Left kidney (tissue), 1 donor: ENCODE measurements at regions not wholly inside any gene's neighbourhood (a gene's known extent, or its start where the extent isn't known, plus 50 kb on each side); places are given as distances from the start of the nearest gene placed in this dataset.
"Not testable (repeated sequence)": the region's sequence is repeated elsewhere in the genome, so short reads cannot be mapped to it uniquely, and the experiment has no call there.

Experiments used
- DNase-seq: peaks from one replicate; pipeline ENCODE4 v3.0.0-alpha.2; 2013

DNA sequence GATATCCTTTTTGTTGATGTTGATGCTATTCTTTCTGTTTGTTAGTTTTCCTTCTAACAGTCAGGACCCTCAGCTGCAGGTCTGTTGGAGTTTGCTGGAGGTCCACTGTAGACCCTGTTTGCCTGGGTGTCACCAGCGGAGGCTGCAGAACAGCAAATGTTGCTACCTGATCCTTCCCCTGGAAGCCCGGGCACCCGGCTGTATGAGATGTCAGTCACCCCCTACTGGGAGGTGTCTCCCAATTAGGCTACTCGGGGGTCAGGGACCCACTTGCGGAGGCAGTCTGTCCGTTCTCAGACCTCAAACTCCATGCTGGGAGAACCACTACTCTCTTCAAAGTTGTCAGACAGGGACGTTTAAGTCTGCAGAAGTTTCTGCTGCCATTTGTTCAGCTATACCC, 383.4 kb downstream of the HLX start:
- DNase-seq, result not testable (repeated sequence)

DNA sequence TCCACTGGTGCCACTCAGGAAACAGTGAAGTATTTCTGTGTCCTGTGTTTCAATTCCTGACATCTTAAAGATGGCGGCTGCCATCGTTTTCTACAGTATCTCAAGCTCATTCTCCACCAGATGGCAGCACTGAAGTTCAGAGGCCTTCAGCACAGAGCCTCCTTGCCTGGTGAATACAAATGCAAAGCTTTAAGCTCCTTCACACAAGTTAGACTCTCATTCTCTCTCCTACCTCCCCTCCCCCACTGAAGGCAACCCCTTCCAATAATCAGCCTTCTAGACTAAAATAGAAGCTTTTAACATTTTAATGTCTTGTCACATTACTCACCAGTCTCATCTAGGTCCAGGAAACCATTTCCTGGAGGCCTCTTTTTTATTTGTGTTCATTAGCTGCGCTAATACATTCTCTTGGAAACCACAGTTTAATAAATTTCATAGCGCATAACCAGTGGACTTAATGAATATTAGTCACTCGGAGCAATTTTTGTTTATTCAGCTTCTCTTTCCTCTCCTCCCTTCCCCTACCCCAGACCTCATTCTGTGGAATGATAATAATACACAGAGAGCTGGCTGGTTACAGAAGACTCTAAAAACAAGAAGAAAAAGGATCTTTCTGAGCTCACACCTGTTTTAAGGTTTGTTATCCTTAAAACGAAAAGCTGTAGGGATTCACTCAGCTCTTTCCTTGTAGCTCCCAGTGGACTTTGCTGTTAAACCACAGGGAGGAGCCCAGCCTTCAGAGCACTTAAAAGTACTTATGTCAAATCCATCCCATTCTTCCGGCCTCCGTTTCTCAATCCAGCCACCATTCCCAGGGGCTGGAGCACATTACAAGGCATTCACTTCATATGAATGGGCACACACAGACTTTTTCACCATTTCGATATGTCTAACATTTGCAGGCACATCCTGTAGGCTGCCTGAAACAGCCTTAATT, 384.9 kb downstream of the HLX start:
- no peak for DNase-seq

DNA sequence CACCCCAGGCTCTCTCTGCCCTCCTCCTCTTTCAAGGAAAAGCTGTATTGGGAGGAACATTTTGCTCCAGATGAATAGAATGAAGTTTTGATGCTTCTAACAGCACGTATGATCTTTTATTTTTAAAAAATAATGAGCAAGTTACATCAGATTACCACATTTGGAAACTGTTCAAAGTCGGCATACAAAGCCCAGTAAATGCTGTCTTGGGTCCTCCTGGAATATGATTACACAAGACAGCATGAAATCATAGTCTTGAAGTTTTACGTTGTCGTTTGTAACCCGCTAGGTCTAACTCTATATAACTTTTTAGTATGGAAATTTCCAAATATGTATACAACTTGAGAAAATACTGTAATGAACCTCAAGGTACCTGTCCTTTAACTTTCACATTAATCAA, 385.6 kb downstream of the HLX start:
- DNase-seq, result no peak

DNA sequence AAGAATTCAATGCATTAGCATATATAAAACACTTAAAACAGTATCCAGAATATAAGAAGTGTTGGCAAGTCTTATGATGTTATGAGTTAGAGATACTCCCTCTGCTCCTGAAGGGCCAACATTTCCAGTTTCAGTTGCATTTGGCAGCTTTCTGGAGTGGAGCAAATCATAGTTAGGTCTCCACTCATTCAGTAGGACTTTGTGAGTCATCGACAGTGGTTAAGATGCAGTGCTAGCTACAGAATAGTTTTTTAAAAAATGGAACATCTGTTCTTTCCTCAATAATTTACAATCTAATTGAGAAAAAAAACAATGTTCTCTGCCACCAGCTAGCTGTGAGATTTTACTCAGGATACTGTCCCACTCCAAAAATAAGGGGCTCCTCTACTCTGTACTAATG, 389.1 kb downstream of the HLX start:
- no peak for DNase-seq

DNA sequence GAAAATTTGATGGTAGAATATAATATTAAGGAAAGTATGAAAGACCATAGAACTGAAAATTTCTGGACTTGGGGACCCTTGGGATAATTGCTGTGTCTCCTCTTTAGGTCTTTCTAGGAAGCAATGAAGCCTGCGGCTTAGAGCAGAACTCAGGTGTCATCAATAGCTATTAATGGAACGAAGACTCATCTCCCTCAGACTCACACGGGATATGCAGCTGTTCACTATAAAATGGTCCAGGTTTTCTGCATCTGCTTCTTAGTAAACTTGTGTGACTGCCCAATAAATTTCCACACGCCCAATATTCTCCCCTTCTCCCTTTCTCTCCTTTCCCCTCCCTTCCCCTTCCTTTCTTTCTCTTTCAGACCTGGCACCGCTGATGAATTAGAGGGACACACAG, 392.5 kb downstream of the HLX start:
- no peak for DNase-seq

DNA sequence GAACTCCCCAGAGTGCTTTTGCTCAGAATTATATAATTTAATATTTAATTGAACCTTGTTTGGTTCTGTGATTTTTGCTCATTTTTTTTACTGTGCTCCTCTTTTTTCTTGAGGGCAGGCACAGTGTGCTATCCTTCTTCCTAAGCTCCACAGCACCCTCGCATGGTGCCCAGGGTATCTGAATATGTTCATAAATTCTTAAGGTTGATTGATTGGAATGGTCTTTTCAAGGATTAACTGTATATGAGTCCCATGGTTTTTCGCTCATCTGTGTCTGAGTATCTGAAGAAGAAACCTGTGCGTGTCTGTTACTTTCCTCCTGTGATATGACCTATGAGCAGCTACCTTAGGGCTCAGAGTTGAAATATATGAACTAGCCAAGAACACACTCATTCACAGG, 393.7 kb downstream of the HLX start:
- DNase-seq, result no peak

DNA sequence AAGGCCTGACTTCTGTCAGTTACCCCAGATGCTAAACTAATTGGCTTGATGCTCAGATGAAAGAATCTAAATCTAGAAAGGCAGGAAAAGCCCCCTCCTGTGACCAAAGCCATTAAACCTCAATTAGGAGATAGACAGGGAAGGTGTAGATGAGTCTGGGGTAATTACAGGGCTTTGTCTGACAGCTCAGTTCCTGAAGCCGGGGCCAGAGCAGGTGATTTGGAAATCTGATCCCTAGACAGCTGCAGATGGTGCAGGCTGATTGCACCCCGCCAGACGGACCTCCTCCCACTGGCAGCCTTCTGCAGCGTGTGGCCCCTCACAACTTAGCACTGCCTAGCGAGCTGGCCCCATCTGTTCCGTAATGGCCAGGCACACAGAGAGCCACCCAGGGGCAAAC, 395.1 kb downstream of the HLX start:
- peak; percentile 21 for DNase-seq

DNA sequence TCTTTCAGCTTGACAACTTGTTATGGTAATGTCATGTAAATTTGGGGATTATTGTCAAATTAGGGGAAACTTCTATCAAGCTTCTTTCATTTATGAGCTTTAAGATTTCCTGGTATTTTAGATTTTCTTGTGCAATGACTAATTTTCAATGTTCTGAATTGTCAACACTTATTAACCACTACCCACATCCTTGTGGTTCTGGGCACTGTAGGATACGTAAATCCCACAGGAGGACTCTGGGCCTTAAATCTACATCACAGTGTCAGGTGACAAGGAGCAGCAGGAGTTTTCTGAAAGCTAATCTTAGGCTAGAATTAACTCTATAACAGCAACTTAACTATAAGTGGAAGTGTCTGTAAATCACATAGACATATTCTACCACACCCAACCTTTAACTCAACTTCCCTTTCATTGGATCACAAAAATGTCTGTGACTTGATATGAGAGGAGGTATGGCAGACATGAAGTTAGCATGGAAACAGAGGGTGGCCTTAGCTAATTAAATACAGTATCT, 397.7 kb downstream of the HLX start:
- no peak for DNase-seq

DNA sequence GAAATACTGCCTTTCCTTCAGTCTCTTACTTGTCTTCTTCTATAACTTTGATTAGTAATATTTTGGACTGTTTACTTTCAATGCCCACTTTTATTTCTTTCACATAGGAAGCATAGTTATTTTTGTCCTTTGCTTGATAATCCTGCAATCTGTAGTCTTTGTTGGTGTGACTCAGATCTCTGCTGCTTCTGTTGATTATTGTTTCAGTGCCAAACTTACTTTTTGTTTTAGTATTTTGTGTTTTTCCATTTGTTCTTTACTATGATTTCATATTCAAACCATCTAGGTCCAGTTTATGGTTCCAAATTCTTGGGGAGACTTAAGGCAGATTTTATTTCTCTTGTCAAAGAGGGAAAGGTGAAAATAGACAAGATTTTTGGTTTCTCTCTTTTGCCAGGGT, 399.9 kb downstream of the HLX start:
- DNase-seq, result no peak

DNA sequence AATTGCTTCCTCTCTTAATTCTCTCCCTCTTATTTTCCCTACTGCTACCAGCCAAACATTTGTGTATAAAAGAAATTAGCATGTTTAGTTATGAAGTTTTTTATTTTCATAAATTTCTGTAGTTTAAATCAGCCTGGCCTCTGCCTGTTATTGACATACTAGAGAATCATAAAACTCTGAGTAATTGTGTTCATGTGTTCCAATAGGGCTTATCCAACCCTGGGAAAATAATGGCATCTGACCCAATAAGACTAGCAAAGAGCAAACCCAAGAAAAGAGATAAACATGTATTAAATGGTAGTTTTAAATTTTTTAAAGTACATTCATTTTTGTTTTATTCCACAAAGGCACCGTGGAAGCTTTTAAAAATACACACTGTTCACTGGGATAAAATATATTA, 404.3 kb downstream of the HLX start:
- no peak for DNase-seq

DNA sequence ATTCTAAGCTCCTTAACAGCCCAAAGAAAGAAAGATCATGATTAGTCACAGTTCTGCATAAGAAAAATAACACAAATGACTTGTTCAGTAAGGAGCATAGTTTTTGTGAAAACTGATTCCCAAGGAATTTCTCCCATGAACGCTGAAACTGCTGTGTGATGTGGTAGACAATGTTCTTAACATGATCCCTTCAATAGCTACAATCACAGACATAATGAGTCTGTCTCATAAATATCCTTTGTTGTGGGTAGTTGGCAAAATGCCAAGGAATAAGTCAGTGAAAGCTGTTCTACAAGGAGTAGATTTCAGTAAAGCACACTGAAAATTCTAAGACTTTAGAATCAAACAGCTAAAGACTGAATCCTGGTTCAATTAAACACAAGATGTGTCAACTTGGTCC, 404.8 kb downstream of the HLX start:
- DNase-seq, result peak; percentile 40

DNA sequence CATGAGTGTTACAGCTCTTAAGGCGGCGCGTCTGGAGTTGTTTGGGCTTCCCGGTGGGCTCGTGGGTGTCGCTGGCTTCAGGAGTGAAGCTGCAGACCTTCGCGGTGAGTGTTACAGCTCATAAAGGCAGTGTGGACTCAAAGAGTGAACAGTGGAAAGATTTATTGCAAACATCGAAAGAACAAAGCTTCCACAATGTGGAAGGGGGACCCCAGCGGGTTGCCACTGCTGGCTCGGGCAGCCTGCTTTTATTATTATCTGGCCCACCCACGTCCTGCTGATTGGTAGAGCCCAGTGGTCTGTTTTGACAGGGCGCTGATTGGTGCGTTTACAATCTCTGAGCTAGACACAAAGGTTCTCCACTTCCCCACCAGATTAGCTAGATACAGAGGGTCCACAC, 405.7 kb downstream of the HLX start:
- not testable (repeated sequence) for DNase-seq

DNA sequence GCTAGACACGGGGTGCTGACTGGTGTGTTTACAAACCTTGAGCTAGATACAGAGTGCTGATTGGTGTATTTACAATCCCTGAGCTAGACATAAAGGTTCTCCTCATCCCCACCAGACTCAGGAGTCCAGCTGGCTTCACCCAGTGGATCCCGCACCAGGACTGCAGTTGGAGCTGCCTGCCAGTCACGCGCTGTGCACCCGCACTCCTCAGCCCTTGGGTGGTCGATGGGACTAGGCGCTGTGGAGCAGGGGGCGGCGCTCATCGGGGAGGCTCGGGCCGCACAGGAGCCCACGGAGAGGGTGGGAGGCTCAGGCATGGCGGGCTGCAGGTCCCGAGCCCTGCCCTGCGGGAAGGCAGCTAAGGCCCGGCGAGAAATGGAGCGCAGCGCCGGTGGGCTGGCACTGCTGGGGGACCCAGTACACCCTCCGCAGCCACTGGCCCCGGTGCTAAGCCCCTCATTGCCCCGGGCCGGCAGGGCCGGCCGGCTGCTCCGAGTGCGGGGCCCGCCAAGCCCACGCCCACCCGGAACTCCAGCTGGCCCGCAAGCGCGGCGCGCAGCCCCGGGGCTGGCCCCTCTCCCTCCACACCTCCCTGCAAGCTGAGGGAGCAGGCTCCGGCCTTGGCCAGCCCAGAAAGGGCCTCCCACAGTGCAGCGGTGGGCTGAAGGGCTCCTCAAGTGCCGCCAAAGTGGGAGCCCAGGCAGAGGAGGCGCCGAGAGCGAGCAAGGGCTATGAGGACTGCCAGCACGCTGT, 406.4 kb downstream of the HLX start:
- not testable (repeated sequence) for DNase-seq

DNA sequence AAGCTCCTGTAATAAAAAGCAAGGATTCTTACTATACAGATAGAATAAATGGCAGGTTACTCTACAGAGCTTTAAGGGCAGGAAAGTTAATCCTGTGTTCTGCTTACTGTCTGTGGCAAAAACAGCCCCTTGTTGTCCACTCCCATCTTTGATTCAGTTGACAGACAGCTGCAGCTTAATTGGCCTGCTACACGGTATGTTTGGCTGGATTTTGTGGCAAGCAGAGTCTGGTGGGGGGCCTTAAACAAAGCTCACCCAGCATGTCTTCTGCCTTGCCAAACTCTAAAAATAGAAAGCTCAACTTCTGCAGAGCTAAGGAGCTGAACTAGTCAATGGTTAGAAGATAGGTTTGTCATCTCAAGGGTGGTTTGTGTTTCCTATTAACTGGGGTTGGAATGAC, 407.2 kb downstream of the HLX start:
- DNase-seq, result no peak

DNA sequence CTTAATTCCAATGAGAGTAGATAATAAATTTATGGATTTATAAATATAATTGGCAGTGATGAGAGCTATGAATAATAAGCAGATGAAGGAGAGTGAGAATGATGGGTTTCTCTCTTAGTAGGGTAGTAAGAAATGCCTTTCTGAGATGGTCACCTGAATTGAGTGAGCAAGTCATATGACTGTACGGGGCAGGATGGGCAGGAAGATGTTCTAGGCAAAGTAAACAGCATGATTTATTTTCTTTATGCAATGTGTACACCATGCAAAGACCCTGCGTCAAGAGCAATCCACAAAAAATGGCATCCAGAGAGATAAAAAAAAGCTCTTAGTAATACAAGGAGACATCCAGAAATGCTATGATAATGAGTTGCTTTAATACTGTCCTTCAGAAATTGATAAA, 409.9 kb downstream of the HLX start:
- no peak for DNase-seq

DNA sequence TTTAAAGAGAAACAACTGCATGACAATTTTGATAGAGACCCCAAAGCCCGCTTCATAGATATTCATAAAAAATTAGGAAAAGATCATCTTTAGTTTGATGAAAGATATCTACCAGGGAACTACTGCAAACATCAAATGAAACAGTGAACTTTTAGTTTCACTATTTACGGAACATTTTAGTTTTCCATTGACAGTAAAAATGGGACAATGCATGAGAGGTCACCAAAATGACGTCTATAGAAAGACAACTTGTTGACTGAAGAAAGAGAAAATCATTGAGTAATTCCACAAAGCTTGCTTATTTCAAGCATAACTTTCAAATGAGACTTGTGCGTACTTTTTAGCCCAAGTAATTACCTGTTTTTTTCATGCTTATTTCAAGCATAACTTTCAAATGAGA, 411.4 kb downstream of the HLX start:
- no peak for DNase-seq

DNA sequence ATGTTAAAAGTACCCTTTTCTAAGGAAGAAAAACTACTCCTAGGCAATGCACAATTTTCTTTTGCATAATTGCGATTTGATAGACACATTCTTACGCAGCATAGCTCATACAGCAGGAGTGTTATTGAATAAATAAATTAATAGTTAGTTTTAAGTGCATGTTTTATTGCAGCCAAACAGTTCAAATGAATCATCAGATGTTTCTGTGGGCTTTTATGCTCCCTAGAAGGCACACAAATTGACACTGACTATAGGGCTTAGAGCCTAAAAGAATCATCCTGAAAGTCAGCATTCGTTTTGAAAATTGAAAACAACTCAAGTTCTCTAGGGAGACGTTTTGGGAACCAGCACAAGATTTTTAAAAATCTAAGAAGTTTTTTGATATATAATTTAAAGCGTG, 411.9 kb downstream of the HLX start:
- no peak for DNase-seq

DNA sequence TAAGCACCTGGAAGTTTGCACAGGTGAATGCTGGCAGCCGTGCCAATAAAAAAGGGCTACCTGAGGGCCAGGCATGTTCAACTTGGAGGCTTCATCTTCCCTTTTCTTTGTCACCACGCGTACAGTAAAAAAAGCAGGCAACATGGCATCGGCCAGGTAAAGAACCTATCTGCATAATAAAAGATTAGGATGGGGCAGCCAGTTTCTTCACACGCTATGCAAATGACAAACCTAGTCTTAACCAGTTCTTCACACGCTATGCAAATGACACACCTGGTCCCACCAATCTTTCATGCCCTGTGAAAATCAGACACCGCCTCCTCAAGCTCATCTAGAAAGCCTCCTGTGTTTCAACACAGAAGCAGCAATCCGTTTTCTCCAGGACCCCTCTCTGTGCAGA, 413.4 kb downstream of the HLX start:
- DNase-seq, result no peak

DNA sequence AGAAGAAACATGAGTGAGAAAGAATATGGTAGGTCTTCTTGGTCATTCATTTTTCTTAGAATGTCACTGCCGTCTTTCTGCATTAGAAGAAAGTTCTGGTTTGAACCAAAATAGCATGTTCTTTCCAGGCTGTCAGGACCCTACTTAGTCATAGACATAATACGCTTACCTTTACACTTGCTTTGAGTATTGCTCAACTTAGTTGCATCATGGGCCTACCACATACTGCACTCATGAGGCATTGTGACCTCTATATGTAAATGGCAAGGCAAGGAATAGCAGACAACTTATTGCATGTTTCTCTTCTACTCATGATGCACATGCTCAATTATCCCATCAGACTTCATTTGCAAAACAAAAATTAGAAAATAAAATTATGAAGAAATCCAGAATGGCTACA, 415.0 kb downstream of the HLX start:
- DNase-seq, result no peak

DNA sequence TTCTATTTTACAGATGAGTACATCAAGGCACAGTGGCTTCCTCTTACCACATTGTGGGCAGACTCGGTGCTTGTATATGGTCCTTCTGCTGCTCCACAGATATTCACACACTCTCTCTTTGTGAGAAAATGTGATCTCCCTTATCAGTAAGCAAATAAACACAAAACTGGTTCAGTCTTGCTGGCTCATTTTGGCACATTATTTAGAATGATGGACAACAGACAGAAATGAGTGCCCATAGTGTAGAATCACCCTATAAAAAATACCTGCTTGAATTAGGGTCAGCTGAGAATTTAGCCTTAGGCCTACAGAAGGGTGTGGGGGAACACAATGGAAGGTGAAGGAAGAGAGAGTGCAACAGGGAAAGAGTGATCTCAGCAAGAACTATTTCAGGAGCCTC, 423.1 kb downstream of the HLX start:
- DNase-seq, result no peak

DNA sequence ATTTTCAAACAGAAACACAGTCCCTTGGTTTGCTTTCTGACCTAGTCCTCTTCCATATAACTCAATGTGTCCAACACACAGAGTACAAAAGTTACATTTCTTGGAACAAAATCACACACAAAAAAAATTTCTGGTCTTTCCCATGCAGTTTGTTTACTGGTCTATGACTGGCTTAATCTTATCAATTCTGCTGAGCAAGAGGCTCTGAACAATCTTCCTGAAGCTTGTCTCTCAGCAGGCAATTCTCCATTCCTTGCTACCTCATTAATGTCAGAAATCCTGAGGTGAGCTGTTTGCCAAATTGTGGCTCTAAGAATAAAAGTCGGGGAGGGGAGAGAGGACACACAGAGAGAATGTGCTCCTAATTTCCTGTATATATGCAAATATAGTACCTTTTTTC, 423.6 kb downstream of the HLX start:
- DNase-seq, result no peak

DNA sequence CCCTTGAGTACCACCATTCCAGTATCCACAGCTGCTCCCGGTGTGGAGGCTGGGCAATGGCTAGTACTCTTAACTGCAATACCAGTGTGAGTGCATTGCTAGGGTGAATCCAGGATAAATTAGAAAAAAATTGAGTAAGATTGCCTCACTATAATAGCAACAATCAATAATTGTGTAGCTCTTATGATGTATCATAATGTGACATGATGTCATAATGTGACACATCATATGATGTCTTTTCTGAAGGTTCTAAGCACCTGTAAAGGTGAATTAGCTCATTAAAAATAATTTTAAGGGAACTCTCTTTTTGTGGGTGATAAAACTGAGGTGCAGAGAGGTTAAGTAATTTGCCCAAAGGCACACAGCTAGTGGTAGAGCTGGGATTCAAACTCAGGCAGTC, 424.4 kb downstream of the HLX start:
- no peak for DNase-seq

DNA sequence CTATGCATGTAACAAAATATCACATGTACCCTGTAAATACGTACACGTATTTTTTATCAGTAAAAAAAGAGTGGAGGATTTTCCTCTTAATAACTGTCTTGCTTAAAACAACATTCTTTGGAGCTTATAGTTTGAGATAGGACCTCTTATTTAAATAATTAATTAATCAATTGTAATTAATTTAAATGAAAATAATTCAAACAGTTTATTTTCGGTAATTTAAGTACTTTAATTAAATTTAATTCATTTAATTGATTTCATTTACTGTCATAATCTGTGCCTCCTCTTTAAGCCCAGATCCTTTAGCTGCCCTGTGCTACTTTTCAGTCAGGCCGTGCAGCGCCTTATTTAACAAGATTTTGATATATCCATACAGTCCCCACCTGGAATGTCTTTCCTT, 427.0 kb downstream of the HLX start:
- DNase-seq, result no peak
